Ascending aorta (tissue), 2 donors: ENCODE measurements at regions not wholly inside any gene's neighbourhood (a gene's known extent, or its start where the extent isn't known, plus 50 kb on each side); places are given as distances from the start of the nearest gene placed in this dataset.

ENCODE experiments used
- DNase-seq, 2 donors: peaks; one replicate each; pipeline ENCODE4 v3.0.0-alpha.2; 2019; ENCODE audit warnings: low spot score in 2 of 2
- H3K27ac ChIP-seq, 2 donors: fragments of 200-600 bp; sonication (generic); one replicate each; pipeline ENCODE4 v1.5.1; 2016 to 2017; ENCODE audit warnings: mild to moderate bottlenecking in 1 of 2
- H3K27me3 ChIP-seq: fragments of 200-600 bp; sonication (generic); one replicate; pipeline ENCODE4 v1.5.1; 2017
- H3K36me3 ChIP-seq, 2 donors: fragments of 200-600 bp; sonication (generic); one replicate each; pipeline ENCODE4 v1.5.1; 2016
- H3K4me1 ChIP-seq, 2 donors: fragments of 200-600 bp; sonication (generic); one replicate each; pipeline ENCODE4 v1.5.1; 2016 to 2017; ENCODE audit warnings: mild to moderate bottlenecking in 1 of 2
- H3K4me3 ChIP-seq, 2 donors: fragments of 200-600 bp; sonication (generic); one replicate each; pipeline ENCODE4 v1.5.1; 2016 to 2017; ENCODE audit warnings: mild to moderate bottlenecking in 1 of 2
- H3K9me3 ChIP-seq, 2 donors: fragments of 200-600 bp; sonication (generic); one replicate each; pipeline ENCODE4 v1.5.1; 2016
- CTCF ChIP-seq, 3 experiments: fragments of 200-600 bp in 2 of 3; fragments of 450-650 bp in 1 of 3; sonication (generic) in 2 of 3; IDR thresholded peaks; one replicate each; pipeline ENCODE4 v1.5.1; 2016 to 2019; ENCODE audit warnings: antibody characterized with exemption in 3 of 3, mild to moderate bottlenecking in 1 of 3, moderate library complexity in 1 of 3
- intact Hi-C: fragments of 100-400 bp; cut with DNase I; formaldehyde crosslinking; loops from one replicate; pipeline ENCODE4 v1.15.1; 2023

GRCh38 chr2:83388804-83389203, 1070.3 kb downstream of the SUCLG1 start:
- Histone ChIP-seq H3K27ac (no peak overlapping the region), H3K36me3 (no peaks in the 10 kb centered on the region), H3K27me3 (no peaks in the 10 kb centered on the region), H3K4me1 (no peaks in the 10 kb centered on the region), H3K9me3 (no peaks in the 10 kb centered on the region), H3K4me3 (no peak overlapping the region)
- intact Hi-C loops, result no loop called here
- no peak for TF ChIP-seq CTCF (IDR thresholded peaks at IDR 0.05)
- DNase-seq, result no peak

- no peaks in the 10 kb centered on the region for H3K9me3 ChIP-seq
- H3K4me1 ChIP-seq, result no peaks in the 10 kb centered on the region
- TF ChIP-seq CTCF (IDR thresholded peaks at IDR 0.05), result no peak
- no peak overlapping the region for H3K4me3 ChIP-seq
- DNase-seq, result no peak
- intact Hi-C loops, result no loop called here
- H3K27me3 ChIP-seq, result no peaks in the 10 kb centered on the region
- no peaks in the 10 kb centered on the region for H3K36me3 ChIP-seq
- no peak overlapping the region for H3K27ac ChIP-seq
Measured at GRCh38 chr2:83386549-83386948, 1072.5 kb downstream of the SUCLG1 start.

GRCh38 chr2:83378921-83379320, 1080.2 kb downstream of the SUCLG1 start:
- Histone ChIP-seq H3K4me1 (no peaks in the 10 kb centered on the region), H3K27me3 (no peaks in the 10 kb centered on the region), H3K36me3 (no peaks in the 10 kb centered on the region), H3K27ac (no peak overlapping the region), H3K4me3 (no peak overlapping the region), H3K9me3 (no peaks in the 10 kb centered on the region)
- no peak for DNase-seq
- TF ChIP-seq CTCF (IDR thresholded peaks at IDR 0.05), result no peak
- intact Hi-C loops, result no loop called here

GRCh38 chr2:83376731-83377130, 1082.3 kb downstream of the SUCLG1 start:
- Histone ChIP-seq H3K27me3 (no peaks in the 10 kb centered on the region), H3K36me3 (no peaks in the 10 kb centered on the region), H3K4me3 (no peak overlapping the region), H3K4me1 (no peaks in the 10 kb centered on the region), H3K9me3 (no peaks in the 10 kb centered on the region), H3K27ac (no peak overlapping the region)
- TF ChIP-seq CTCF (IDR thresholded peaks at IDR 0.05), result no peak
- intact Hi-C loops, result no loop called here
- no peak for DNase-seq

GRCh38 chr2:83370419-83370762, 1088.7 kb downstream of the SUCLG1 start:
- intact Hi-C loops, result no loop called here
- no peaks in the 10 kb centered on the region for H3K27me3 ChIP-seq
- no peak overlapping the region for H3K27ac ChIP-seq
- no peak for DNase-seq
- no peak for TF ChIP-seq CTCF (IDR thresholded peaks at IDR 0.05)
- H3K9me3 ChIP-seq, result no peaks in the 10 kb centered on the region
- H3K4me3 ChIP-seq, result no peak overlapping the region
- H3K4me1 ChIP-seq, result no peaks in the 10 kb centered on the region
- H3K36me3 ChIP-seq, result no peaks in the 10 kb centered on the region
